Parathyroid adenoma (tissue), 2 donors: ENCODE measurements at regions not wholly inside any gene's neighbourhood (a gene's known extent, or its start where the extent isn't known, plus 50 kb on each side); places are given as distances from the start of the nearest gene placed in this dataset.

Experiments
- H2AFZ ChIP-seq: fragments of 300-600 bp; sonication (generic); one replicate; pipeline ENCODE4 v1.7.0; 2017; ENCODE audit warnings: antibody characterized with exemption, mild to moderate bottlenecking
- H3K27ac ChIP-seq: fragments of 300-600 bp; sonication (generic); one replicate; pipeline ENCODE4 v1.7.0; 2017
- H3K27me3 ChIP-seq: fragments of 300-600 bp; sonication (generic); one replicate; pipeline ENCODE4 v1.7.0; 2017; ENCODE audit warnings: low read length; ENCODE audit not compliant: control insufficient read depth, insufficient read depth
- H3K36me3 ChIP-seq: fragments of 300-600 bp; sonication (generic); one replicate; pipeline ENCODE4 v1.7.0; 2017; ENCODE audit warnings: low read length; ENCODE audit not compliant: control insufficient read depth, insufficient read depth
- H3K4me1 ChIP-seq: fragments of 300-600 bp; sonication (generic); one replicate; pipeline ENCODE4 v1.7.0; 2017; ENCODE audit warnings: control low read depth
- H3K4me2 ChIP-seq: fragments of 300-600 bp; sonication (generic); one replicate; pipeline ENCODE4 v1.7.0; 2017; ENCODE audit warnings: low read length
- H3K4me3 ChIP-seq: fragments of 300-600 bp; sonication (generic); one replicate; pipeline ENCODE4 v1.7.0; 2017; ENCODE audit warnings: low read depth, low read length
- H3K79me2 ChIP-seq: fragments of 300-600 bp; sonication (generic); one replicate; pipeline ENCODE4 v1.7.0; 2017; ENCODE audit warnings: control low read depth
- H3K9ac ChIP-seq: fragments of 300-600 bp; sonication (generic); one replicate; pipeline ENCODE4 v1.7.0; 2017; ENCODE audit warnings: mild to moderate bottlenecking
- H3K9me3 ChIP-seq: fragments of 300-600 bp; sonication (generic); one replicate; pipeline ENCODE4 v1.7.0; 2017; ENCODE audit warnings: low read length; ENCODE audit not compliant: control insufficient read depth
- TF ChIP-seq, protein P1 (sequence below): fragments of 300-600 bp; sonication (generic); IDR thresholded peaks from one replicate; pipeline ENCODE4 v1.7.0; 2017; ENCODE audit warnings: antibody characterized with exemption, mild to moderate bottlenecking
- donor health status: primary hyperparathyroidism.

DNA sequence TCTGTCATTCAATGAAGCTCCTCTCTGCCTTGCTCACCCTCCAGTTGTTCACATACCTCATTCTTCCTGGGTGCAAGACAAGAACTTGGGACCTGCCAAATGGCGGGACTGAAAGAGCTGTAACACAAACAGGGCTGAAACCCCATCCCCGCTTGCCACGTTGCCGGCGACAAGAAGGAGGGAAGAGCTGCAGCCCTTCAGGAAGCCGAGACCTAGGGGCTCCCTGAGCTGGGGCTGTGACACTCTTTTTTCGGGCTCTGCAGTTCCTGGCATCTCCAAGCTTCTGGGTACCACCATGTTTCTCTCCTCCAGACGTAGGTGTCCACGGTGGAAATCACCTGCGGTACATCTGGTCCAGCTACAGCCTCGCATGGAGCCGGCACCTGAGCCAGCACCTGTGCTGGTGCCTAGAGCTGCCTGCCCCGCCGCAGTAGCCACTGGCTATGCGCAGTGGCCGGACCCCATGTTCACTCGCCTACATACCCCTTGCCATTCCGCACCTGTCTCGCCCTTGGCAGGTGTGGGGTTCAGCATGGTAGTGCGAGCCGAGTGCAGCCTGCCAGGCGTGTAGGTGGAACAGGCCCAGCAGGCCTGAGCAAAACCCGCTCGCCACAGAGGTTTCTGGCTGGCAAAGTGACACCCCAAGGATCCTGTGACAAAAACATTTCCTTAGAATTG lies 367.0 kb upstream of the NEGR1 start:
- H3K79me2 ChIP-seq: no peaks in the 10 kb centered on the region
- no peak overlapping the region for H3K9ac ChIP-seq
- H3K4me2 ChIP-seq: no peak overlapping the region
- H3K9me3 ChIP-seq: no peaks in the 10 kb centered on the region
- H3K36me3 ChIP-seq: no peaks in the 10 kb centered on the region
- no peak overlapping the region for H3K4me3 ChIP-seq
- no peak overlapping the region for H3K27ac ChIP-seq
- no peaks in the 10 kb centered on the region for H3K4me1 ChIP-seq
- H2AFZ ChIP-seq: no peak overlapping the region
- H3K27me3 ChIP-seq: no peaks in the 10 kb centered on the region
- TF ChIP-seq, protein P1, sequence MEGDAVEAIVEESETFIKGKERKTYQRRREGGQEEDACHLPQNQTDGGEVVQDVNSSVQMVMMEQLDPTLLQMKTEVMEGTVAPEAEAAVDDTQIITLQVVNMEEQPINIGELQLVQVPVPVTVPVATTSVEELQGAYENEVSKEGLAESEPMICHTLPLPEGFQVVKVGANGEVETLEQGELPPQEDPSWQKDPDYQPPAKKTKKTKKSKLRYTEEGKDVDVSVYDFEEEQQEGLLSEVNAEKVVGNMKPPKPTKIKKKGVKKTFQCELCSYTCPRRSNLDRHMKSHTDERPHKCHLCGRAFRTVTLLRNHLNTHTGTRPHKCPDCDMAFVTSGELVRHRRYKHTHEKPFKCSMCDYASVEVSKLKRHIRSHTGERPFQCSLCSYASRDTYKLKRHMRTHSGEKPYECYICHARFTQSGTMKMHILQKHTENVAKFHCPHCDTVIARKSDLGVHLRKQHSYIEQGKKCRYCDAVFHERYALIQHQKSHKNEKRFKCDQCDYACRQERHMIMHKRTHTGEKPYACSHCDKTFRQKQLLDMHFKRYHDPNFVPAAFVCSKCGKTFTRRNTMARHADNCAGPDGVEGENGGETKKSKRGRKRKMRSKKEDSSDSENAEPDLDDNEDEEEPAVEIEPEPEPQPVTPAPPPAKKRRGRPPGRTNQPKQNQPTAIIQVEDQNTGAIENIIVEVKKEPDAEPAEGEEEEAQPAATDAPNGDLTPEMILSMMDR: no peak

DNA sequence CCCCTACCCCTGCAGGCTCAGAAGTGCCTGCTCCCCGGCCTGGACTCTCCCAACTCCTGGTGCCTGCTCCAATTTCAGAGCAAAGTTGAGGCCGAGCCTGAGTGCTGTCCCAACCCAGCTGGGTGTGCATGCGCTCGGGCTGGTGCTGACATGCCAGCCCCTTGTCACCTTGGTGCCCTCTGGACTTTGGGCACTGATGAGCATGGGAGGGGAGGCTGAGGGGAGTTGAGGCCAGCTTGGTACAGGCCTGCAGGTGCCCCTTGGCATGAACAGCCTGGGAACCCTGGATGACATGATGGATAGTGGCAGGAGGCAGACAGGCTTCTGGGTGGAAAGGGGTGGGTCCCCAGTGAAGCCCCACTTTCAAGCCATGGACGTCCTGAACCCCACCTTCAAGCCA lies 366.1 kb upstream of the NEGR1 start:
- Histone ChIP-seq H3K36me3 (no peaks in the 10 kb centered on the region), H3K4me3 (no peak overlapping the region), H3K27ac (no peak overlapping the region), H3K27me3 (no peaks in the 10 kb centered on the region), H3K4me1 (no peaks in the 10 kb centered on the region), H2AFZ (no peak overlapping the region), H3K9ac (no peak overlapping the region), H3K79me2 (no peaks in the 10 kb centered on the region), H3K9me3 (no peaks in the 10 kb centered on the region), H3K4me2 (no peak overlapping the region)
- TF ChIP-seq, protein P1: no peak

DNA sequence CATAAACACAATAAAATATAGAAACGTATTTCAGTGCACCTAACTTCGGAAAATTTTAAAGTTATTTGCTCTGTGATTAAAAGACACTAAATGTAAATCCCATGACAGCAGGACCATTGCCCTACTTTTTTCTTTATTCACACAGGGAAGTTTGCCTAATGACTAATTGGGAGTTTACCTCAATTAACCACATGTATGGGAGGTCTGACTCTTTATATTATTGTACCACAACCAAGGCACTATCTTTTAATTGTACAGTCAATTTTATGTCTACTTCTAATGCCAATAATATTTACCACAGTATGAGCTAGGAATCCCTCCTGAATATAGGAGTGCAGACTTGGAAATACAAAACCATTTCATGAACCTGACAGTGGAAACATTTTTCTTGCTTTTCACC lies 360.8 kb upstream of the NEGR1 start:
- no peaks in the 10 kb centered on the region for H3K79me2 ChIP-seq
- H3K27me3 ChIP-seq: no peaks in the 10 kb centered on the region
- H3K36me3 ChIP-seq: no peaks in the 10 kb centered on the region
- TF ChIP-seq, protein P1: no peak
- no peaks in the 10 kb centered on the region for H3K4me1 ChIP-seq
- no peak overlapping the region for H2AFZ ChIP-seq
- H3K4me2 ChIP-seq: no peak overlapping the region
- no peak overlapping the region for H3K4me3 ChIP-seq
- H3K27ac ChIP-seq: no peak overlapping the region
- no peaks in the 10 kb centered on the region for H3K9me3 ChIP-seq
- no peak overlapping the region for H3K9ac ChIP-seq

DNA sequence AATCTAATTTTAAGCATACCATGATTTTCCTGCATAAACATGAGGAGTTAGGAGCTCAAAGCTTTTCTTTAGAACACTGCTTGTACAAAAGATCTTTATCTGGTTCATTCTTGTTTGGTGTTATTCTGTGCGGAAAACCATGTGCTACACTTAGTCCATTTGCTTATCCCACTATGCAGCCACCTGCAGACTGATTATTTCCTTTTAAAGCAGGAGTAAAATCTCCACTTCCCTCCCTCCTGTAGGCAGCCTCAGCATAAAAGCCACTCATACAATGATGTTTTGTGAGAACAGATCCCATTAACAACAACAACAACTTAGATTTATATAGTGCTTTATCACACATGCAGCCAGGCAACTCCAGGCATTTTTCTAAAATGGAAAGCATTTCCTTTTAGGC lies 355.3 kb upstream of the NEGR1 start:
- no peaks in the 10 kb centered on the region for H3K79me2 ChIP-seq
- H3K4me1 ChIP-seq: no peaks in the 10 kb centered on the region
- TF ChIP-seq, protein P1: no peak
- no peaks in the 10 kb centered on the region for H3K27me3 ChIP-seq
- H2AFZ ChIP-seq: no peak overlapping the region
- no peak overlapping the region for H3K27ac ChIP-seq
- no peak overlapping the region for H3K9ac ChIP-seq
- no peaks in the 10 kb centered on the region for H3K9me3 ChIP-seq
- H3K4me2 ChIP-seq: no peak overlapping the region
- no peaks in the 10 kb centered on the region for H3K36me3 ChIP-seq
- H3K4me3 ChIP-seq: no peak overlapping the region

DNA sequence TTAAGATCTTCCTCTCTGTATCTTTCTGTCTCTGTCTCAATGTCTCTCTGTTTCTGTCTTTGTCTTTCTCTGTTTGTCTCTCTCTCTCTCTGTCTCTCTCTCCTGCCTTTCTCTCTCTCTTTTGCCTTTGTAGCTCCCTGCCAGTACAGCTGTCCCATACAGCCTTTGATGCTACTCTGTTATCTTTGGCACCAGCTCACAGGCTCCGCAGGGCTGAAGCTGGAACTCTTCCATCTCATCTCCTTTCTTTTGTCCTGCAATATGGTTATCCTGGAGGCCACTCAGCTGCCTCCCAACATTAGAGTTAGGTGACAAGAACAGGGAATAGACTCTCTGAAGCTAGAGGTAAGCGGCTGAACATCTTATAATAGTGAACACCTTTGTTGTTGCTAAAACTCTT lies 354.3 kb upstream of the NEGR1 start:
- H3K27ac ChIP-seq: no peak overlapping the region

More for the DNA sequence above, 354.3 kb upstream of the NEGR1 start:
- H3K4me3 ChIP-seq: no peak overlapping the region
- H3K4me2 ChIP-seq: no peak overlapping the region
- no peaks in the 10 kb centered on the region for H3K27me3 ChIP-seq
- H3K4me1 ChIP-seq: no peaks in the 10 kb centered on the region
- no peak overlapping the region for H2AFZ ChIP-seq
- no peak overlapping the region for H3K9ac ChIP-seq
- no peaks in the 10 kb centered on the region for H3K9me3 ChIP-seq
- TF ChIP-seq, protein P1: no peak
- H3K79me2 ChIP-seq: no peaks in the 10 kb centered on the region
- H3K36me3 ChIP-seq: no peaks in the 10 kb centered on the region
